Activated T-cell treated with anti-CD3 and anti-CD28 coated beads, Interleukin-2, amount 50 U/mL, for 4 hours (primary cell): ENCODE measurements at regions not wholly inside any gene's neighbourhood (a gene's known extent, or its start where the extent isn't known, plus 50 kb on each side); places are given as distances from the start of the nearest gene placed in this dataset.

Source experiments
- ATAC-seq, 2 donors: fragments of 200-7000 bp; cut with Tn5 transposase; one replicate each; pipeline ENCODE4 v1.10.0; 2021
- DNase-seq: peaks from one replicate; pipeline ENCODE4 v3.0.0-alpha.2; 2020
- H3K27me3 Mint-ChIP-seq: one replicate; pipeline ENCODE4 v1.8.0; 2021; ENCODE audit warnings: low read depth, mixed read lengths
- H3K36me3 Mint-ChIP-seq: one replicate; pipeline ENCODE4 v1.8.0; 2022; ENCODE audit warnings: mixed read lengths; ENCODE audit not compliant: insufficient read depth
- H3K4me1 Mint-ChIP-seq: one replicate; pipeline ENCODE4 v1.8.0; 2021; ENCODE audit warnings: low read depth, mixed read lengths
- H3K4me3 Mint-ChIP-seq: one replicate; pipeline ENCODE4 v1.8.0; 2021; ENCODE audit warnings: mild to moderate bottlenecking, moderate library complexity, mixed read lengths
- H3K9me3 Mint-ChIP-seq: one replicate; pipeline ENCODE4 v1.8.0; 2021; ENCODE audit warnings: mixed read lengths

DNA sequence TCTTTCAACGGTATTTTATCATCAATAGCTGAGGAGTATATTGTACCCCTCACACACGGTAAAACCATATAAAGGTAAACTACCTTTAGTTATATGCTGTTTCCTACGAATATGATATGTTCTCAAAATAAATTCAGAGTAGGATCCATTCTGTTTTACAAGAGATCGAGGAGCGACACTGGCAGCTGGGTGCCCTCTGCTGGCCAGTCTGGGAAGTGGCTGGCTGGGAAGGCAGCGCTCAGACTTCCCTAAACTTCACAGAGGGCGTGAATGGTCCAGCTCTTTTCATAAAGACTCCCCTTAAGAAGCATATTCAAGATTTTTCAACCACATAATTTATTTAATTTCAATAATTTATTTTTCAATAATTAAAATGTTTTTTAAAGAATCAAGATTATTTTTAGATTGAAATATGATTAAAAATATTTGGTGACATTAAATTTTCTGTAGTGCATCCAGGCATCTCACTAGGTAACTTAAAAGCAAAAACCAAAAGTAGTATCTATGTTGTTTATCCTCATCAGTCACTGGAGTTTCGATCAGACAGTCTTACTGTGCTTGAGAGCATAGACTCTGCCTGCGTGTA is 187.5 kb upstream of the PDE10A start:
- ATAC-seq (peak in 1 of 2 donors; percentile 48), DNase-seq (peak; percentile 30)
- Mint-ChIP-seq H3K27me3 (peaks cover 72% of the 10 kb centered on the region), H3K4me3 (no peak overlapping the region), H3K36me3 (no peaks in the 10 kb centered on the region), H3K9me3 (no peaks in the 10 kb centered on the region), H3K4me1 (peaks cover 4% of the 10 kb centered on the region)

DNA sequence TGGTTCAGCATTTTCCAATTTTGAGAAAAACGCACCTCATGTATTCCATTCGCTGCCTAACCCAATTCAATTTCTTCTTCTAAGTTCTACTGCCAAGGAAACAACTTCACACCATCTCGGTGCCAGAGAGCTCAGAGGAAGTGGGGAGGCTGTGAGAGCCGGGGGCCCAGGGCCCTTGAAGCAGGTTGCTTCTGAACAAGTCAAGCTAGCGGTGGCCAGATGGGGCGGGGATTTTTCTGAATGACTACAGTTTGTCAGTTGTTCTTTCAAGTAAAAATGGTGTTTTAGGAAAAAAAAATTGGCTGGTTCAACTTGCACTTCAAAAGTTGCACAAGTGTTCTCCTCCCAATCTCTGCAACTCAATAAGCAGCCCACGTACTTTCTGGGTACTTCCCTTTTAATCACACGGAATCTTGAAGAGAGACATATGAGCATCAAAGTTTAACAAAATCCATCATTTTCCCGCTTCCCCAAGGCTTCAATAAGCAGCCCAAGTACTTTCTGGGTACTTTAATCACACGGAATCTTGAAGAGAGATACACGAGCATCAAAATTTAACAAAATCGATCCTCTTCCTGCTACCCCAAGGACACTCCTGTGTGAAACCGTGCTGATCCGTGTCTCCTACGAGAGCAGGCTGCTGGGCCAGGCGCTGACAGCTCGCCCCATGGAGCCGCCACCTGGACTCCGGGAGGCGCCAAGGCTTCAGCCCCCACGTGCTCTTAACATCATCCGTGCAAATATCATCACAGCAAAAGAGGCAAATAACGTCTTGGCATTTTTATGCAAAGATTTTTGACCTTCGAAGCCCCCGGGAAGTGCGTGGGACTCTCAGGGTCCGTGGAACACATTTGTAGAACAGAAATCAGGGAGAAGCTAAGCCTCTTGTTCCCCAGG is 186.7 kb upstream of the PDE10A start:
- Mint-ChIP-seq H3K27me3 (peaks cover 73% of the 10 kb centered on the region), H3K36me3 (no peaks in the 10 kb centered on the region), H3K4me1 (peaks cover 4% of the 10 kb centered on the region), H3K4me3 (no peak overlapping the region), H3K9me3 (no peaks in the 10 kb centered on the region)
- no peak for ATAC-seq
- DNase-seq: no peak

DNA sequence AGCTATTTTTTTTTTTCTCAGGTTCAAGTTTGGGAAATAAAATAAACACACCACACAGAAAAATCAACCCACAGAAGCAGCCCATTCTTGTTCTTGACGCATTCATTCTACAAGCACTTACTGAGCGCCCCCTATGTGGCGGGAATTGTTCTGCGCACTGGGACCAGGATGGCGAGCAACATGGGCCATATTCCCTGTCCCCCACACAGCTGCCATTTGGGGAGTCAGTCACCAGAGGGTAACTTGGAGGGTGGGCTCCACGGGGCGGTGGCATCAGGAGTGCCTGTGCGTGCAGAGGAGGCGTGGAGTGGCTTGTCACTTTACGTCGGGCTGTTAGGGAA is 185.0 kb upstream of the PDE10A start:
- H3K36me3 Mint-ChIP-seq: no peaks in the 10 kb centered on the region
- no peak overlapping the region for H3K4me3 Mint-ChIP-seq
- no peak for ATAC-seq
- no peaks in the 10 kb centered on the region for H3K9me3 Mint-ChIP-seq
- no peak for DNase-seq
- H3K27me3 Mint-ChIP-seq: peaks cover 74% of the 10 kb centered on the region
- peaks cover 4% of the 10 kb centered on the region for H3K4me1 Mint-ChIP-seq

DNA sequence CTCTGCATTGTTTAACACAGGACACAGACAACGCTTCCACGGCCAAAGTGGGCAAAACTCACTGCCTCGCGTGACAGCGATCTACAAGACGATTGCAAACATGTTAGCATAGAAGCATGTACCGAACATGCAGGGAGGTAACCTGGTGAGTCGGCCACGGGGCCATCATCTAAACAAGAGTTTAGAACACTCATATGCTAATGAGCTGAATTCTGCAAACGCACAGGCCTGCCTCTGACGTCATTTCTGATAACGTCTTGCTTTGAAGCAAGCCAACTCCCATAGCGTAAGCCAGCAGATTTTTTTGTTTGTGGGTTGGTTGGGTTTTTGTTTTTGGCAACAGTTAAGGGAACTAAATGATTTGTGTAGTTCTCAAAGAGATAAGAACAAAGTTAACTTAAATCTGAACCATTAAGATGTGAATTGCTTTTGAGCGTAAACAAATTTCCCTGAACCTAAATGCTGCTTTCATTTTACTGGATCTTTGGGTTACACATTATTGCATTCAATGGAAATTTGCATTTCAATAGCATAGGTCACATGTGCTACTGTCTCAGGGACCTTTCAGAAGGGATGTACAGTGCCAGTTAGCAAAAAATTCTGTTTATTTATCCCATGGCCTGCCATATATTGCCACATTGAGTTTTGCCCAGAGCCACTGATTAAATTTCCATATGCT is 184.5 kb upstream of the PDE10A start:
- no peak overlapping the region for H3K4me3 Mint-ChIP-seq
- no peaks in the 10 kb centered on the region for H3K9me3 Mint-ChIP-seq
- H3K27me3 Mint-ChIP-seq: peaks cover 74% of the 10 kb centered on the region
- H3K36me3 Mint-ChIP-seq: no peaks in the 10 kb centered on the region
- DNase-seq (no peak), ATAC-seq (peak; percentile 32 to 40)
- peaks cover 4% of the 10 kb centered on the region for H3K4me1 Mint-ChIP-seq

DNA sequence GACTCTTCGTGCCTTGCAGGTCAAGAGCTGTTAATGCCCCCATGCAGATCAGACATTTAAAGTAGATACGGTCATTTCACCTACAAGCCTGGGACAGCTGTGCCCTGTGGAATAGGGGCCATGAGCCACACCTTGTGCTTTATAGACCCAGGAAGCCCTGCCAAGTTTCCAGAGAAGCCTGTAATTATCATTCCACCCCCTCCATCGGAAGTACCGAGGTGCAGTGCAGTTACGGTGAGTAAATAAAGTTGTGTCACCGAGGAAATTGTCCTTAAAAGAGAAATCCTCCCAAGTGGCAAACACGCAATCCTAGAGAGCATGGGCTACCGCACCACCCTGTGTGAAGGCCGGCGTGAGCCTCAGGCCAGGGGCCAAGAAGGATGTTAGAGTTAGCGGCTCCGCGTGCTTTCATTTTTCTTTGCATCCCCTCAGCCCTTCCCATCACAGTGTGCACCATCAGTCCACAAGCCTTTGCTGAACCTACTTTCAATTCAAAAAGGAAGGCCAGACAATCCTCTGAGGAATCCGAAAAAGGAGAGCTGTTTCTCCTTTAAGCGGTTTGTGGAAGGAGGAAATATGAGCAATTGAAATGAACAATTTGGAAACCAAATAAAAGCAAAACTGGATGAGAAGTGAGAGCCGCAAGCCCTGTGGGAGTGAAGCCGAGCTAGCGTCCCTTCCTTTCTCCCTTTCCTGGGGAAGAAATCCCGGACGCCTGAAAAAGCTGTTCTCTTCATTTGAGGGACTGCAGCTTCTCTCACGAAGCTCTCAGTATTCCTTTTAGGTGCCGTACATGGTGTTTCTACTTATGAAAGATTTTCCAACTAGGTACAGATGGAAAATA is 183.3 kb upstream of the PDE10A start:
- Mint-ChIP-seq H3K27me3 (peaks cover 71% of the 10 kb centered on the region), H3K4me1 (peaks cover 4% of the 10 kb centered on the region)

DNA sequence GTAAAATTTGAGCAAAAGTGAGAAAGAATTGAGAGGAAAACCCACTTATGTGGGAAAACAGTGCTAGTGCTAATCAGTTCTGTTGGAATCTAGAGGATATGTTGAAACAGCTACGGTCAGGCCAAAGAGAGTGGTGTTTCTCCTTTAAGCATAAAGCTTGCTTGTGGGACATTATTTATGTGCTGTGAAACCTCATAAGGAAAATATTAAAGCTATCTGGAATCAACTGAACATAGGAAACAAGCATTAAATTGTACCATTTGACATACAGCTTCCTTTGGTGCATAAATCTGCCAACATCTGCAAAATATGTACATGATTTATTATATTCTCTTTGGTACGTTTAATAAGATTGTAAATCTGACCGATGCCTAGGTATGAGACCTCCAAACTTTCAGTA is 182.5 kb upstream of the PDE10A start:
- H3K36me3 Mint-ChIP-seq: no peaks in the 10 kb centered on the region
- peaks cover 66% of the 10 kb centered on the region for H3K27me3 Mint-ChIP-seq
- ATAC-seq (no peak), DNase-seq (no peak)
- H3K4me3 Mint-ChIP-seq: no peak overlapping the region
- peaks cover 4% of the 10 kb centered on the region for H3K4me1 Mint-ChIP-seq
- no peaks in the 10 kb centered on the region for H3K9me3 Mint-ChIP-seq

More for the DNA sequence above, 183.3 kb upstream of the PDE10A start:
- DNase-seq (no peak), ATAC-seq (no peak)
- Mint-ChIP-seq H3K36me3 (no peaks in the 10 kb centered on the region), H3K4me3 (no peak overlapping the region), H3K9me3 (no peaks in the 10 kb centered on the region)

DNA sequence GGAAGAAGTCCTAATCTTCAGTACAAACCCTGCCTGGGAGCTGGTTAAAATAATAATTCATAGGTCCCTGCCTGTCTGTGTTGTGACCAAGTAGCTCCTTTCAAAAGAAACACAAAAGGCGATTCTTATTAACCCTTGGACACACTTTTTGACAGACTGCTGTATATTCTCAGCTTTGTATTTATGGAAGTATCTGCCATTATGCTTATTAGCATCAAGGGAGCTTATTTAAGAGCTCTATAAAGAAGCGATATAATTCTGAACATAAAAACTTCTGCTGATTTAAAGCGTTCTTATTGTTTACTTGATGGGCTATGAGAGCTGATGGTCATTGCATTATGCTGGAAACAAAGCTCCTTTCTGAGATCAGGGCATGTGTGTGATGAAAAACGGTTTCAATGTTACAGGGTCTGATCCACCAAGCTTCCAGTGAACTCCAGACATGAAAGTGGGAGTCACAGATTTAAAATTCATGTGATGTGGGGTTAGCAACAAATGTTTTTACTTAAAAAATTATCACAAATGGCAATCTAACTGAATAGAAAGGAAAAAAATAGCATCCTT is 181.8 kb upstream of the PDE10A start:
- Mint-ChIP-seq H3K9me3 (no peaks in the 10 kb centered on the region), H3K27me3 (peaks cover 64% of the 10 kb centered on the region), H3K4me3 (no peak overlapping the region), H3K4me1 (peaks cover 1% of the 10 kb centered on the region), H3K36me3 (no peaks in the 10 kb centered on the region)
- no peak for DNase-seq
- no peak for ATAC-seq

DNA sequence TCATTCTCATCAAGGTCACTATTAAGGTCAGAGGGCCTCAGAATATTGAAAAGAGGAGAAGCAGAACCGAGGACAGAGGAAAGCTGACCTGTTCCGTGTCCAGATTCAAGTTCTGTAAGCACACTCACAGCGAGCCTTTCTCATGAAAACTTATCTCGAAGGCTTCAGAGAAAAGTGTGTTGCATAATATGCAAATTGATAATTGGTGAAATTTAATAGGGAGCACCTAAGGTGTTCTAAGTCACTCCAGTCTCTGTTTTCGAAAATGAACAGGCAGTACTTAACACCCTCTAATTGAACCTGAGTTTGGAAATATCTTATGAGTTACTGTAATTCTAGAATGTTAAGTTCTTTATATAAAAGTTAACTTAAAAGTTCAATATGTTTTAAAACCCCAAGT is 181.2 kb upstream of the PDE10A start:
- peaks cover 63% of the 10 kb centered on the region for H3K27me3 Mint-ChIP-seq
- H3K4me1 Mint-ChIP-seq: no peaks in the 10 kb centered on the region
- no peaks in the 10 kb centered on the region for H3K36me3 Mint-ChIP-seq
- no peak overlapping the region for H3K4me3 Mint-ChIP-seq
- DNase-seq: no peak
- no peaks in the 10 kb centered on the region for H3K9me3 Mint-ChIP-seq
- no peak for ATAC-seq

DNA sequence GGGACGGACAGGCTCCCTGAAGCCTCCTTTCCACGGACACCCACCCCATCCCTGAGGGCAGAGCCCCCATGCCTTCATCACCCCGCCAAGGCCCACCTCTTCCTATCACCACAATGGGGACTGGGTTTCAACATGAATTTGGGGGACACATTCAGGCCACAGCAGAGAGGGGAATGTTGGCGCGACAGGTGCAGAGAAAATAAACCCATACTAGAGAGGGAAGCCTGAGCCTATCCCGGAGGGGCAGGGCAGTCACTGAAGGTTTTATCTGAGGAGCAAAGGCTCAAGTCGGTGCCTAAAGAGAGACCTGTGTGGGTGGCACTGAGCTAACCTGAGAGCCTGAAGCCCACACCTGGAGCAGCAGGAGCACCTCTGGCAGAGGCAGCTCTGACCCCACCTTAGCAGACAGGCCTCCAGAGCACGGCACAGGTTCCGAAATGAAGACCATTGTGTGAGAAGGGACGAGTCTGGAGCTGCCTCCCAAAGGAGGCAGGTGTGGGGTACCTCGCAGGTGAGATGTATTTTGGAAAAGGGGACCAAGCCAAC is 180.6 kb upstream of the PDE10A start:
- no peak for DNase-seq
- Mint-ChIP-seq H3K27me3 (peaks cover 60% of the 10 kb centered on the region), H3K4me3 (no peak overlapping the region), H3K9me3 (no peaks in the 10 kb centered on the region), H3K36me3 (no peaks in the 10 kb centered on the region), H3K4me1 (no peaks in the 10 kb centered on the region)
- ATAC-seq: no peak

DNA sequence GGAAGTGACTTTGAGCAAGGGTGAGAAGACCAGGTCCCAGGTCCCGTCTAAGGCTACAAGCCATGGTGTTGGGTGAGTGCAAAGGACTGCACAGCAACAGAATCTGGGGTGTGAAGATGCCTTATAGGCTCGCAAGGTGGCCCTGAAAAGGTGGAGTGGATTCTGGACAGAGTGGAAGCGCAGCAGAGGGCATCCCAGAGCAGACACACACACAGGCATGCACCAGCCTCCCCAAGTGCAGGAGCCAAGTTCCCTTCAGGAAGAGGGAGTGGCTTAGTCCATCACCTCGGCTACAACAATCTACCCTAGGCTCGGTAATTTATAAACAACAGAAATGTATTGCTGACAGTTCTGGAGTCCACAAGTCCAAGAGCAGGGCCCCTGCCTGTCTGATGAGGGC is 180.1 kb upstream of the PDE10A start:
- no peaks in the 10 kb centered on the region for H3K9me3 Mint-ChIP-seq
- no peak overlapping the region for H3K4me3 Mint-ChIP-seq
- no peaks in the 10 kb centered on the region for H3K36me3 Mint-ChIP-seq
- H3K27me3 Mint-ChIP-seq: peaks cover 56% of the 10 kb centered on the region
- ATAC-seq (no peak), DNase-seq (no peak)
- H3K4me1 Mint-ChIP-seq: no peaks in the 10 kb centered on the region

DNA sequence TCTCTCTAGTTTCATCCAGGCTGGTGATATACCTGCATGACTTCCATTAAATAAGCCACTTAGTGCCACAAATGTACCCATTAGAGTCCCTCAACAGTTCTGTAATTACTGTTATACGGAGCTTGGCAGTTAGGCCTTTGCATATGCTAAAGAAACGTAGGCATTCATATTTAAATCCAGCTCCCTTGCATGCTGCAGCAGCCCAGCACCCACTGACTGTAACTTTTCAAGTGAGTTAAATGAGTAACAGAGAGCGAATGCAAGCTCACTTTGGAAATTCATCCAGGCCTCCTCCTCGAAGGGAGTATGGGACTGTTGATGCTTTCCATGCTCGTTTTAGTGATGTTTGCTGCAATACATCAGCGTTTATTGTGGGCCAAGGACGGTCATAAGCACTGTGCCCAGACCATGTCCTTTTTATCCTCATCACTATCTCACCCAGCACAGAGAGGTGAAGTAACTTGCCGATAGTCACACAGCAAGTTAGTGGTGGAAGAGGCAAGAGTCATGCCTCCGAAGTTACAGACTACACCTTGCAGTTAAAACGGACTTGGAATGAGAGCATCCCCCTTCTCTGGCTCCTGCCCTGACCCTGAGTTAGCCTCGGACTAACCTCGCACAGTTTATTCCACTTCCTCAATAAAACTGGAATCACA is 179.4 kb upstream of the PDE10A start:
- Mint-ChIP-seq H3K9me3 (no peaks in the 10 kb centered on the region), H3K27me3 (peaks cover 52% of the 10 kb centered on the region), H3K4me3 (no peak overlapping the region), H3K4me1 (no peaks in the 10 kb centered on the region), H3K36me3 (no peaks in the 10 kb centered on the region)
- ATAC-seq (no peak), DNase-seq (no peak)

DNA sequence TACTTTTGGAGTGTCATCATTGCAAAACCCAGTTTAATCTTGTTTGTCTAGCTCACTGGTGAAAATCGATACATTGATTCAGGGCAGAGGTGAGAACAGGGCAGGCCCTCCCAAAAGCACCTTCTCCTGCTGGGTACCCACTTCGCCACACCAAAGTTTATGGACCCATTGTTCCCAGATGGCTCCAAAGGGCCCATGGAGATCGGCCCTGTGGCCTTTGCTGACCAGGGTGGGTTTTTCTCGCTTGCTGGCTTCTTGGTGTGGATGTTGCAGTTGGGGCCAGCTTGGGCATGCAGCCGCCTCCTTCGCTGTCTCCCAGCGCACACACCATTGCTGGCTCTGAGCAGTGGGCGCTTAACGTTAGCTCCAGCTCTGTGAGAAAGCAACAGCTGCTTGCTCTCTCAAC is 178.1 kb upstream of the PDE10A start:
- Mint-ChIP-seq H3K4me1 (no peaks in the 10 kb centered on the region), H3K4me3 (no peak overlapping the region), H3K36me3 (no peaks in the 10 kb centered on the region), H3K27me3 (peaks cover 50% of the 10 kb centered on the region), H3K9me3 (no peaks in the 10 kb centered on the region)
- no peak for DNase-seq
- ATAC-seq: no peak

DNA sequence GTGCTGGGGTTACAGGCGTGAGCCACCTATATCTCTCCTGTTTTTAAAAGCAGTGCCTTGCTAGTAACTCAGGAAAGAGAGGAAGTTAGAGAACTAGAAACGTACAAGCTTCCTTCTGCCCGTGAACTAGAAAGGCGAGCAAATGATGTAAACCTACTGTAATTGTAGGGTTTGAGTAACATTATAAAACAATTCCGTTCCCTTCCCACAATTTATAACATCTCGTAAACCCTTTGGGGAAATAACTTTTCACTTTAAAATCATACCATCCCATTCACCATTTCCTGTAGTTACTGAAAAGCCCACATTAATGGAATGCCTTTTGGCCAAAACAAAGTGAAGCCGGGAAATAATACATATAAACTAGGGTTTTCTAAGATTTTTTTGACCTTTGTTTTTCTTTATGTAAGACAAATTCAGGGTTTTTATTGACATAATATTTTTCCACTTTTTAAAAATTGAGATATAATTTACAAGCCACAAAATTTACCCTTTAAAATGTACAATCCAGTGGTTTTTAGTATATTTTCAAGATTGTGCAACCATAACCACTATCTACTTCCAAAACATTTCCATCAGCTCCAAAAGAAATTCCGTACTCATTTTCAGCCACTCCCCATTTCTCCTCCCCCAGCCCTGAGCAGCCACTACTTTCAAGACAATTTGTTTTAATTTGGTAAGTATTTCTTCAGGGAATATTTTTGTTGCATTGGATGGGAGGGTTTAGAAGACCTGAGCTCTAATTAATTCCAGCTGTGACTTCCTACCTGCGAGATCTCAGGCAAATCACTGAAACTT is 175.1 kb upstream of the PDE10A start:
- Mint-ChIP-seq H3K27me3 (peaks cover 51% of the 10 kb centered on the region), H3K4me3 (no peak overlapping the region), H3K36me3 (no peaks in the 10 kb centered on the region), H3K9me3 (no peaks in the 10 kb centered on the region), H3K4me1 (no peaks in the 10 kb centered on the region)
- no peak for ATAC-seq
- no peak for DNase-seq
